H1 (cell line): ENCODE measurements at regions not wholly inside any gene's neighbourhood (a gene's known extent, or its start where the extent isn't known, plus 50 kb on each side); places are given as distances from the start of the nearest gene placed in this dataset.

Experiments used
- CTCF ChIA-PET: fragments of 300-600 bp; sonication (Branson Sonifier 250); formaldehyde crosslinking; loops from one replicate; lab custom pipeline; 2021; ENCODE audit not compliant: partially characterized antibody; lab: Charles Lee
- POLR2A ChIA-PET: fragments of 300-600 bp; sonication (Branson Sonifier 250); formaldehyde crosslinking; loops from one replicate; lab custom pipeline; 2021; ENCODE audit warnings: inconsistent platforms; ENCODE audit not compliant: partially characterized antibody; lab: Charles Lee
- DNase-seq, 2 experiments: peaks; one replicate each; pipeline versions ENCODE4 v3.0.0 to v3.0.0-alpha.2; 2010 to 2022; ENCODE audit warnings: low spot score in 2 of 2, low read depth in 1 of 2, mixed read lengths in 1 of 2
- FAIRE-seq: peaks from 2 replicates; lab custom pipeline; 2011; peaks lifted over from hg19 to GRCh38; lab: Jason Lieb, UNC
- H2AFZ ChIP-seq: 2 replicates; pipeline ENCODE4 v1.8.1; 2012; ENCODE audit warnings: low read length, inconsistent platforms
- H2AK5ac ChIP-seq: 2 replicates; pipeline ENCODE4 v1.6.1; 2013; ENCODE audit warnings: low read depth, low read length
- H2BK120ac ChIP-seq: replicated peaks from 2 replicates; pipeline ENCODE3; 2013; ENCODE audit warnings: low read depth, low read length, inconsistent platforms
- H2BK12ac ChIP-seq: 2 replicates; pipeline ENCODE4 v1.6.1; 2013; ENCODE audit warnings: low read depth, low read length
- H2BK15ac ChIP-seq: 2 replicates; pipeline ENCODE4 v1.6.1; 2013; ENCODE audit warnings: low read length
- H2BK20ac ChIP-seq: 2 replicates; pipeline ENCODE4 v1.6.1; 2013; ENCODE audit warnings: low read length
- H2BK5ac ChIP-seq: 2 replicates; pipeline ENCODE4 v1.6.1; 2013; ENCODE audit warnings: low read depth, low read length
- H3K14ac ChIP-seq: 2 replicates; pipeline ENCODE4 v1.6.1; 2013; ENCODE audit warnings: inconsistent platforms; ENCODE audit not compliant: insufficient read length
- H3K18ac ChIP-seq: 2 replicates; pipeline ENCODE4 v1.6.1; 2013; ENCODE audit warnings: low read length; ENCODE audit errors: extremely low read depth
- H3K23ac ChIP-seq: 2 replicates; pipeline ENCODE4 v1.6.1; 2013; ENCODE audit warnings: inconsistent platforms; ENCODE audit not compliant: insufficient read length
- H3K23me2 ChIP-seq: 2 replicates; pipeline ENCODE4 v1.6.1; 2013; ENCODE audit warnings: low read depth, low read length
- H3K27ac ChIP-seq: 2 replicates; pipeline ENCODE4 v1.6.1; 2011; ENCODE audit warnings: low read depth, low read length, inconsistent platforms
- H3K27me3 ChIP-seq, 4 experiments: replicated peaks in 1 of 4; 1 replicate in 1 of 4; 2 replicates in 3 of 4; pipeline versions ENCODE4 v1.6.1 to v1.8.1; 2011 to 2013; ENCODE audit warnings: low read length in 3 of 4, mild to moderate bottlenecking in 3 of 4, inconsistent platforms in 2 of 4, mixed read lengths in 2 of 4, moderate library complexity in 1 of 4; ENCODE audit not compliant: control insufficient read depth in 3 of 4, insufficient read depth in 3 of 4; ENCODE audit errors: extremely low read depth in 1 of 4
- H3K36me3 ChIP-seq, 4 experiments: 2 replicates each; pipeline versions ENCODE4 v1.6.1 to v1.8.1; 2011 to 2013; ENCODE audit warnings: mild to moderate bottlenecking in 4 of 4, low read length in 3 of 4, moderate library complexity in 2 of 4, control low read depth in 1 of 4, inconsistent platforms in 1 of 4; ENCODE audit not compliant: insufficient read depth in 4 of 4, control insufficient read depth in 2 of 4
- H3K4ac ChIP-seq: replicated peaks from 2 replicates; pipeline ENCODE3; 2013; ENCODE audit warnings: low read length, low read depth, mixed read lengths, inconsistent platforms; ENCODE audit not compliant: insufficient read length
- H3K4me1 ChIP-seq, 4 experiments: replicated peaks in 1 of 4; 1 replicate in 1 of 4; 2 replicates in 3 of 4; pipeline versions ENCODE4 v1.6.1 to v1.8.1; 2011 to 2013; ENCODE audit warnings: low read length in 3 of 4, inconsistent platforms in 2 of 4, mixed read lengths in 1 of 4; ENCODE audit not compliant: insufficient read depth in 4 of 4, control insufficient read depth in 3 of 4
- H3K4me2 ChIP-seq, 2 experiments: 2 replicates each; pipeline versions ENCODE4 v1.6.1 to v1.8.1; 2011 to 2013; ENCODE audit warnings: low read depth in 2 of 2, low read length in 2 of 2, control low read depth in 1 of 2, inconsistent platforms in 1 of 2, mild to moderate bottlenecking in 1 of 2; ENCODE audit not compliant: insufficient read depth in 1 of 2
- H3K4me3 ChIP-seq, 4 experiments: fragments of 200-600, 300-600 bp in 1 of 4; sonication (generic), shearing (Covaris generic), sonication (Bioruptor Twin) in 1 of 4; 2 replicates each; pipeline versions ENCODE4 v1.5.1 to v1.8.1; 2011 to 2016; ENCODE audit warnings: low read length in 4 of 4, low read depth in 3 of 4, control low read depth in 2 of 4, inconsistent platforms in 2 of 4, mild to moderate bottlenecking in 2 of 4, mixed read lengths in 1 of 4, moderate library complexity in 1 of 4; ENCODE audit not compliant: insufficient read depth in 2 of 4; ENCODE audit errors: extremely low read depth in 1 of 4
- H3K56ac ChIP-seq: replicated peaks from 2 replicates; pipeline ENCODE3; 2013; ENCODE audit warnings: low read depth, mild to moderate bottlenecking, mixed read lengths, low read length, inconsistent platforms; ENCODE audit not compliant: insufficient read length
- H3K79me1 ChIP-seq: 2 replicates; pipeline ENCODE4 v1.6.1; 2013; ENCODE audit warnings: low read depth, low read length, control low read depth
- H3K79me2 ChIP-seq, 2 experiments: 2 replicates each; pipeline versions ENCODE4 v1.6.1 to v1.8.1; 2012 to 2013; ENCODE audit warnings: low read length in 2 of 2, mild to moderate bottlenecking in 2 of 2, inconsistent platforms in 1 of 2; ENCODE audit not compliant: insufficient read depth in 2 of 2, control insufficient read depth in 1 of 2
- H3K9ac ChIP-seq, 4 experiments: replicated peaks in 1 of 4; 1 replicate in 1 of 4; 2 replicates in 3 of 4; pipeline versions ENCODE4 v1.6.1 to v1.8.1; 2011 to 2013; ENCODE audit warnings: low read depth in 3 of 4, low read length in 3 of 4, control low read depth in 2 of 4, mild to moderate bottlenecking in 2 of 4, moderate library complexity in 2 of 4, inconsistent platforms in 1 of 4; ENCODE audit errors: extremely low read depth in 1 of 4
- H3K9me3 ChIP-seq, 2 experiments: 2 replicates each; pipeline versions ENCODE4 v1.6.1 to v1.8.1; 2012 to 2013; ENCODE audit warnings: mild to moderate bottlenecking in 2 of 2, moderate library complexity in 2 of 2, control low read depth in 1 of 2, inconsistent platforms in 1 of 2, low read depth in 1 of 2, low read length in 1 of 2, mixed read lengths in 1 of 2; ENCODE audit not compliant: insufficient read depth in 2 of 2
- H4K20me1 ChIP-seq, 2 experiments: replicated peaks in 1 of 2; 2 replicates each; pipeline versions ENCODE3 to v1.8.1; 2011 to 2013; ENCODE audit warnings: inconsistent platforms in 2 of 2, low read length in 2 of 2, mild to moderate bottlenecking in 1 of 2; ENCODE audit not compliant: insufficient read depth in 2 of 2, control insufficient read depth in 1 of 2
- H4K5ac ChIP-seq: 2 replicates; pipeline ENCODE4 v1.6.1; 2013; ENCODE audit warnings: low read length, low read depth, mixed read lengths, inconsistent platforms; ENCODE audit not compliant: insufficient read length
- H4K8ac ChIP-seq: 2 replicates; pipeline ENCODE4 v1.8.0; 2013; ENCODE audit warnings: mild to moderate bottlenecking, moderate library complexity, low read length, inconsistent platforms; ENCODE audit not compliant: insufficient read depth; ENCODE audit errors: extremely low read depth
- H4K91ac ChIP-seq: replicated peaks from 2 replicates; pipeline ENCODE3; 2013; ENCODE audit warnings: low read length, mixed read lengths, inconsistent platforms; ENCODE audit not compliant: insufficient read length
- EGR1 ChIP-seq: IDR thresholded peaks from 2 replicates; pipeline ENCODE4 v1.6.1; 2011; ENCODE audit warnings: low read depth, low read length, borderline replicate concordance
- GABPA ChIP-seq: IDR thresholded peaks from 2 replicates; pipeline ENCODE4 v1.6.1; 2011; ENCODE audit warnings: mild to moderate bottlenecking, low read length, moderate library complexity, borderline replicate concordance; ENCODE audit not compliant: insufficient read depth
- JUND ChIP-seq: IDR thresholded peaks from 2 replicates; pipeline ENCODE4 v1.6.1; 2011; ENCODE audit warnings: mild to moderate bottlenecking, improper control_type of control experiment, low read length
- SIN3A ChIP-seq, 2 experiments: IDR thresholded peaks in 1 of 2; conservative IDR thresholded peaks in 1 of 2; 2 replicates each; pipeline ENCODE4 v1.6.1; 2011 to 2012; ENCODE audit warnings: low read length in 2 of 2, improper control_type of control experiment in 1 of 2, low read depth in 1 of 2, mild to moderate bottlenecking in 1 of 2

DNA sequence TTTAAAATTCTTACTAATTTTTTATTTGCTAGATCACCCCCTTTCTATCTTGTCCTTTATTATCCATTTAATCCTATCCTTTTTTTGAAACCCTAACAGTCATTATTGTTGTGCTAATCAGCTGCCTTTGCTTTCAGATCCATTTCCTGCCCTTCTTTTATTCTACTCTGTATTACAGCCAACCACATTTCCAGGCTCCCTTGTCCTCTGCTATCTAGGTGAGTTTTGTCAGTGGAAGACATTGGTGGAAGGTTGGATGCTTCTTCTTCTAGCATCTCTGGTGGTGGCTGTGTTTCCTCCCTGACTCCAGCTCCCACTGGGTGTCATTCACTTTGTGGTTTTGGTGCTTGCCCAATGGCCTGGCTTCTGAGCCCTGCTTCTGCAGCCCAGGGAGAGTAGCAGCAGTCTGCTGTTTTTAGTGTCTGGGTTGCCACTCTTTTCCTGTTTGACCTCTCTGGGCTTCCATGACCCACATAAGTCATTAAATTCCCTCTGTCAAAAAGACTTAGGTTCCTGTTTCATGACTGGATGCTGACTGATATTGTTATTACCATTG, 225.2 kb upstream of the PGRMC2 start:
- Histone ChIP-seq H3K27me3 (no peaks in the 10 kb centered on the region), H3K79me2 (no peaks in the 10 kb centered on the region), H3K36me3 (no peaks in the 10 kb centered on the region), H2AFZ (no peak overlapping the region), H2BK120ac (peak overlapping the region; percentile 36), H3K27ac (no peak overlapping the region), H2BK20ac (peak overlapping the region; percentile 29; the same call in 1 of the 2 replicates), H3K79me1 (no peaks in the 10 kb centered on the region), H2BK15ac (no peak overlapping the region; the same call in 1 of the 2 replicates), H3K4ac (no peak overlapping the region), H2AK5ac (no peak overlapping the region), H3K4me2 (no peak overlapping the region), H3K23me2 (no peaks in the 10 kb centered on the region), H3K4me3 (no peak overlapping the region; a peak in 1 of 8 replicates), H3K56ac (no peak overlapping the region), H3K18ac (peak overlapping the region; percentile 19; the same call in 1 of the 2 replicates), H4K8ac (no peak overlapping the region), H4K20me1 (no peaks in the 10 kb centered on the region), H2BK5ac (peak overlapping the region; percentile 55; the same call in 1 of the 2 replicates), H3K14ac (no peak overlapping the region), H3K23ac (no peak overlapping the region), H3K9me3 (0 out of 4 replicates have a peak, but pooled peaks cover 0 to 2% of the 10 kb centered on the region in 2 experiments), H4K91ac (no peak overlapping the region), H3K9ac (no peak overlapping the region), H3K4me1 (peaks cover 2 to 8% (median 4%) of the 10 kb centered on the region in 4 experiments; a peak in 3 of 7 replicates), H2BK12ac (no peak overlapping the region), H4K5ac (no peak overlapping the region)
- ChIA-PET POLR2A (no interaction called here), CTCF (interaction anchor here (1.4 to 1.7 kb wide), 2 partner anchors 20 to 58 kb away, joined by 5 read pairs; no protein-coding TSS in a partner anchor)
- no peak for FAIRE-seq
- no peak for DNase-seq
- TF ChIP-seq GABPA (no peak), SIN3A (conservative IDR thresholded peaks at IDR 0.05 in 1 of 2, IDR thresholded peaks at IDR 0.05 in 1 of 2; ENCODE audit: low read depth in 1 of 2, low read length in 2 of 2) (no peak), JUND (no peak), EGR1 (no peak)
